HG03565 (cell line): ENCODE measurements at regions not wholly inside any gene's neighbourhood (a gene's known extent, or its start where the extent isn't known, plus 50 kb on each side); places are given as distances from the start of the nearest gene placed in this dataset.
"Not testable (repeated sequence)": the region's sequence is repeated elsewhere in the genome, so short reads cannot be mapped to it uniquely, and the experiment has no call there.

ENCODE experiments used
- ATAC-seq: cut with Tn5 transposase; IDR thresholded peaks from one replicate; pipeline ENCODE4 v1.9.1; 2021; ENCODE audit warnings: mild to moderate bottlenecking, moderate library complexity; ENCODE audit not compliant: unreplicated experiment

GRCh38 chr5:90338712-90339372 lies 70.7 kb downstream of the CETN3 start:
- ATAC-seq: peak; percentile 91

- no peak for ATAC-seq
These were observed 72.0 kb downstream of the CETN3 start for GRCh38 chr5:90337449-90338052.

- ATAC-seq: no peak
These were observed 72.8 kb downstream of the CETN3 start for GRCh38 chr5:90336752-90337151.

- no peak for ATAC-seq
These were observed 74.8 kb downstream of the CETN3 start for GRCh38 chr5:90334741-90335140.

- ATAC-seq: no peak
These were observed 79.6 kb downstream of the CETN3 start for GRCh38 chr5:90329911-90330310.

- no peak for ATAC-seq
These were observed 82.6 kb downstream of the CETN3 start for GRCh38 chr5:90326995-90327394.

- ATAC-seq: no peak
These were observed 84.5 kb downstream of the CETN3 start for GRCh38 chr5:90325093-90325492.

- ATAC-seq: not testable (repeated sequence)
These were observed 89.2 kb downstream of the CETN3 start for GRCh38 chr5:90320348-90320747.

- no peak for ATAC-seq
These were observed 97.5 kb downstream of the CETN3 start for GRCh38 chr5:90312027-90312426.

- no peak for ATAC-seq
These were observed 98.2 kb downstream of the CETN3 start for GRCh38 chr5:90311401-90311800.

- ATAC-seq: no peak
These were observed 100.6 kb downstream of the CETN3 start for GRCh38 chr5:90308787-90309585.

- no peak for ATAC-seq
These were observed 101.8 kb downstream of the CETN3 start for GRCh38 chr5:90307782-90308181.

GRCh38 chr5:90307322-90307721 lies 102.2 kb downstream of the CETN3 start:
- ATAC-seq: no peak

GRCh38 chr5:90306613-90307012 lies 102.9 kb downstream of the CETN3 start:
- ATAC-seq: no peak

GRCh38 chr5:90305041-90305720 lies 104.4 kb downstream of the CETN3 start:
- ATAC-seq: no peak

GRCh38 chr5:90301248-90301647 lies 108.3 kb downstream of the CETN3 start:
- ATAC-seq: no peak

GRCh38 chr5:90297045-90297764 lies 112.4 kb downstream of the CETN3 start:
- no peak for ATAC-seq

- ATAC-seq: no peak
These were observed 115.0 kb downstream of the CETN3 start for GRCh38 chr5:90294604-90295003.

- ATAC-seq: no peak
These were observed 115.6 kb downstream of the CETN3 start for GRCh38 chr5:90293931-90294330.

- no peak for ATAC-seq
These were observed 118.9 kb downstream of the CETN3 start for GRCh38 chr5:90290648-90291047.

- ATAC-seq: no peak
These were observed 119.7 kb downstream of the CETN3 start for GRCh38 chr5:90289837-90290236.
